ENCODE measurements at regions not wholly inside any gene's neighbourhood (a gene's known extent, or its start where the extent isn't known, plus 50 kb on each side); places are given as distances from the start of the nearest gene placed in this dataset.

- Histone ChIP-seq H3K27me3 (no peaks in the 10 kb centered on the region), H3K36me3 (no peaks in the 10 kb centered on the region), H3K4me3 (no peak overlapping the region), H3K4me1 (no peaks in the 10 kb centered on the region), H3K9me3 (no peaks in the 10 kb centered on the region), H3K27ac (no peak overlapping the region)
- no peak for DNase-seq (ENCODE audit: low spot score)
- TF ChIP-seq CTCF (IDR thresholded peaks at IDR 0.05), result no peak
Observed at GRCh38 chr14:26959437-26959836, 361.6 kb upstream of the NOVA1 start.

GRCh38 chr14:26959972-26960660, 362.3 kb upstream of the NOVA1 start:
- no peak for DNase-seq (ENCODE audit: low spot score)
- no peak overlapping the region for H3K27ac ChIP-seq
- H3K9me3 ChIP-seq, result no peaks in the 10 kb centered on the region
- TF ChIP-seq CTCF (IDR thresholded peaks at IDR 0.05), result no peak
- no peak overlapping the region for H3K4me3 ChIP-seq
- H3K4me1 ChIP-seq, result no peaks in the 10 kb centered on the region
- no peaks in the 10 kb centered on the region for H3K36me3 ChIP-seq
- no peaks in the 10 kb centered on the region for H3K27me3 ChIP-seq

GRCh38 chr14:26963711-26964110, 365.9 kb upstream of the NOVA1 start:
- no peak for TF ChIP-seq CTCF (IDR thresholded peaks at IDR 0.05)
- H3K9me3 ChIP-seq, result no peaks in the 10 kb centered on the region
- H3K27ac ChIP-seq, result no peak overlapping the region
- no peaks in the 10 kb centered on the region for H3K36me3 ChIP-seq
- no peaks in the 10 kb centered on the region for H3K27me3 ChIP-seq
- no peak for DNase-seq (ENCODE audit: low spot score)
- H3K4me1 ChIP-seq, result no peaks in the 10 kb centered on the region
- H3K4me3 ChIP-seq, result no peak overlapping the region

- TF ChIP-seq CTCF (IDR thresholded peaks at IDR 0.05), result no peak
- H3K27me3 ChIP-seq, result no peaks in the 10 kb centered on the region
- no peak overlapping the region for H3K27ac ChIP-seq
- no peak overlapping the region for H3K4me3 ChIP-seq
- no peaks in the 10 kb centered on the region for H3K4me1 ChIP-seq
- no peaks in the 10 kb centered on the region for H3K36me3 ChIP-seq
- no peaks in the 10 kb centered on the region for H3K9me3 ChIP-seq
- DNase-seq (ENCODE audit: low spot score), result no peak
Observed at GRCh38 chr14:26965490-26965889, 367.7 kb upstream of the NOVA1 start.

GRCh38 chr14:26966908-26967307, 369.1 kb upstream of the NOVA1 start:
- no peaks in the 10 kb centered on the region for H3K4me1 ChIP-seq
- no peak for DNase-seq (ENCODE audit: low spot score)
- no peak overlapping the region for H3K27ac ChIP-seq
- no peaks in the 10 kb centered on the region for H3K9me3 ChIP-seq
- no peak for TF ChIP-seq CTCF (IDR thresholded peaks at IDR 0.05)
- no peak overlapping the region for H3K4me3 ChIP-seq
- no peaks in the 10 kb centered on the region for H3K36me3 ChIP-seq
- H3K27me3 ChIP-seq, result no peaks in the 10 kb centered on the region

GRCh38 chr14:26974965-26975364, 377.1 kb upstream of the NOVA1 start:
- no peak for DNase-seq (ENCODE audit: low spot score)
- Histone ChIP-seq H3K9me3 (no peaks in the 10 kb centered on the region), H3K4me1 (no peaks in the 10 kb centered on the region), H3K36me3 (no peaks in the 10 kb centered on the region), H3K27me3 (no peaks in the 10 kb centered on the region), H3K27ac (no peak overlapping the region), H3K4me3 (no peak overlapping the region)
- no peak for TF ChIP-seq CTCF (IDR thresholded peaks at IDR 0.05)

All from right atrium auricular region (tissue), 2 donors.